Breast epithelium (tissue), 4 donors: ENCODE measurements at regions not wholly inside any gene's neighbourhood (a gene's known extent, or its start where the extent isn't known, plus 50 kb on each side); places are given as distances from the start of the nearest gene placed in this dataset.

Experiments used
- DNase-seq, 2 donors: peaks; one replicate each; pipeline ENCODE4 v3.0.0-alpha.2; 2019; ENCODE audit warnings: low spot score in 2 of 2
- H3K27ac ChIP-seq, 2 donors: fragments of 200-600 bp; sonication (generic) in 1 of 2; one replicate each; pipeline ENCODE4 v1.5.1; 2016 to 2019; ENCODE audit warnings: mild to moderate bottlenecking in 1 of 2
- H3K27me3 ChIP-seq, 2 donors: fragments of 200-600 bp; sonication (generic) in 1 of 2; one replicate each; pipeline versions ENCODE4 v1.5.1 to v1.6.0; 2017 to 2019; ENCODE audit warnings: control low read depth in 1 of 2, mild to moderate bottlenecking in 1 of 2
- H3K36me3 ChIP-seq: fragments of 200-600 bp; one replicate; pipeline ENCODE4 v1.5.1; 2019
- H3K4me1 ChIP-seq, 2 donors: fragments of 200-600 bp; sonication (generic); one replicate each; pipeline ENCODE4 v1.5.1; 2016 to 2019; ENCODE audit warnings: control low read depth in 1 of 2
- H3K4me3 ChIP-seq, 3 donors: fragments of 200-600 bp; sonication (generic); 1 replicate in 2 of 3; 2 replicates in 1 of 3; pipeline ENCODE4 v1.5.1; 2016 to 2019; ENCODE audit warnings: mild to moderate bottlenecking in 3 of 3, moderate library complexity in 2 of 3
- H3K9me3 ChIP-seq, 2 donors: fragments of 200-600 bp; sonication (generic) in 1 of 2; one replicate each; pipeline ENCODE4 v1.5.1; 2016 to 2019; ENCODE audit warnings: control low read depth in 1 of 2
- CTCF ChIP-seq, 3 donors: fragments of 450-650 bp; IDR thresholded peaks; one replicate each; pipeline ENCODE4 v1.5.1; 2016 to 2017; ENCODE audit warnings: antibody characterized with exemption in 3 of 3, mild to moderate bottlenecking in 3 of 3, moderate library complexity in 3 of 3
- POLR2A ChIP-seq: fragments of 450-650 bp; IDR thresholded peaks from one replicate; pipeline ENCODE4 v1.6.1; 2016; ENCODE audit warnings: antibody characterized with exemption, mild to moderate bottlenecking, moderate library complexity
- POLR2AphosphoS5 ChIP-seq, 3 donors: sonication (generic); formaldehyde crosslinking; IDR thresholded peaks; one replicate each; pipeline ENCODE4 v1.6.1; 2017; ENCODE audit warnings: antibody characterized with exemption in 3 of 3
- intact Hi-C: fragments of 100-400 bp; cut with DNase I; formaldehyde crosslinking; loops from one replicate; pipeline ENCODE4 v1.15.1; 2023; ENCODE audit warnings: low total_unique reads

DNA sequence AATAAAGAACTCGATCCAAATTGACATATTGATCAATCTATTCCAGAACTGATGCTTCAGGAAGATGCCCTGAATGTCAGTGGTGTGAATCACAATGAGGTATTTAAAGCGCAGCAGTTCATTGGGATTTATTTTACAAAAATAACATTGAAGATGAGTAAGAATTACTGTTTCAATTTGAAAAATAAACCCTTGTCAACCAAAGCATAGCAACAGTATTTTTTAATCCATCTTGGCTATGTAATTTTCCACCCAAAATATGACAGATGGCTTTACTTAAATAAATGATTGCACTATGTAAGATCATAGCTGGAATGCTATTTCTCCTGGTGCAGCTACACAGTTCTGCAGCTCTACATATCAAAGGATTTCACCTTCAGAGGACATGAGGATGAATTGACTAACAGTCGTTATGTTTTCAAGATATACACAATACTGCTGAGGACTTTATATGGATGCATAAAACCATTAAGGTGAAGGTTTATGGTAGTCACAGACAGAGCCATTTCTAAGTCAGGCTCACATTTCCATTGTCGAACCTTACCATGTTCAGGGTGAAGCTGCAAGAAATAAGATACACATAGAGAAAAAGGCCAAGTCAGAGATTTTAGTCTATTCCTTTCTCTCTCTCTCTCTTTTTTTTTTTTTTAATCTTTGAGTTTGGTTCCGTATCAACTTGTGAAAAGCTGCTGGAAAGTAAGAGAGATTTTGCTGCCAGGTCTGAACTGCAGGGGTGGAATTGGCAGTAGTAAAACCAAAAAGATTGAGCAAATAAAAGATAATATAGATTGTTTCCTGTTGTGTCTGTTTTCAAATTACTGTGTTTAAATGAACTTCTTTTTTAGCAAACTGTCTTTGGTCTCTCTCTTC, 398.0 kb upstream of the CDH20 start:
- intact Hi-C loops = no loop called here
- H3K4me1 ChIP-seq = no peaks in the 10 kb centered on the region
- no peak for TF ChIP-seq POLR2AphosphoS5 (IDR thresholded peaks at IDR 0.05)
- H3K27ac ChIP-seq = no peak overlapping the region
- H3K4me3 ChIP-seq = no peak overlapping the region
- H3K36me3 ChIP-seq = no peaks in the 10 kb centered on the region
- no peak for DNase-seq
- no peaks in the 10 kb centered on the region for H3K27me3 ChIP-seq
- H3K9me3 ChIP-seq = no peaks in the 10 kb centered on the region

DNA sequence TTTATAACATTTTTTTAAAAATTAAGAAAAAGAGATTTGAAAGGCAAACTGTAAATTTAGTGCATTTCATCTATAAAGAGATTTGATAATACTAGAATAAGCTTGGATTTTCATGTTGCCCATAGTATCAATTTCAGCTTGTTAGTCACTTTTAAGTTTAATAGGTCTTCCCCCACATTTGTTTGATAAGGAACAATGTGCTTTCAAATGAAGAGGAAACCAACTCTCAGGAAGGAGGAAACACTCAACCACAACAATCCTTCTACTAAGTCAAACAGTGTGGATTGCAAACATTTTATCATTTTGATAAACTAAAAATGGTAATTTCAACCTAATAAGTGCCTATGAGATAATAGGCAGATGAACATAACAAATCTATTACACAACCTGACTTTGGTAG, 397.1 kb upstream of the CDH20 start:
- H3K27me3 ChIP-seq = no peaks in the 10 kb centered on the region
- DNase-seq = no peak

GRCh38 chr18:60943297-60943696, 389.9 kb upstream of the CDH20 start:
- no peak for DNase-seq
- H3K27ac ChIP-seq = no peak overlapping the region

More for the DNA sequence above, 397.1 kb upstream of the CDH20 start:
- no peaks in the 10 kb centered on the region for H3K36me3 ChIP-seq
- no peaks in the 10 kb centered on the region for H3K4me1 ChIP-seq
- no peak overlapping the region for H3K4me3 ChIP-seq
- intact Hi-C loops = no loop called here
- no peak overlapping the region for H3K27ac ChIP-seq
- H3K9me3 ChIP-seq = no peaks in the 10 kb centered on the region
- TF ChIP-seq POLR2AphosphoS5 (IDR thresholded peaks at IDR 0.05) = no peak
- TF ChIP-seq CTCF (IDR thresholded peaks at IDR 0.05) = no peak
- no peak for TF ChIP-seq POLR2A

DNA sequence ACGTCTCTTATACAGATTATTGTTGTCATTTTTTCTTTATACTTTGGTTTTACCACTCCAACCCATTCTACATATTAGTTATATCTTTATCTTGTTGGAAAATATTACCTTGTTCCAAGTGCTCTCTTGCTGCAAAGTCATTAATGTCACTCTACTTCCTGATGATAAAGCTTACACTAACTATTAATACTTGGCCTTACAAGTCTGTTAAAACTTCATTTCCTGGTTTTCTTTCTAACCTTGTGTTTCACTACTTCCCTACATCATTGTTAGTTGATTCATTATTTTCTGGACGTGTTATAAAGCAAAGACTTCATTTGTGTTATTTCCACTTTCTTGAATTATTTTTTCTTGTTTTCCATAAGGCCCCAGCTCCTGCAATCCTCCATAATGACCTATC, 382.6 kb upstream of the CDH20 start:
- TF ChIP-seq CTCF (IDR thresholded peaks at IDR 0.05) (no peak), POLR2AphosphoS5 (IDR thresholded peaks at IDR 0.05) (no peak), POLR2A (no peak)
- Histone ChIP-seq H3K4me1 (no peaks in the 10 kb centered on the region), H3K9me3 (no peaks in the 10 kb centered on the region), H3K27me3 (no peaks in the 10 kb centered on the region), H3K27ac (no peak overlapping the region), H3K4me3 (no peak overlapping the region), H3K36me3 (no peaks in the 10 kb centered on the region)
- intact Hi-C loops = no loop called here
- no peak for DNase-seq

More at GRCh38 chr18:60943297-60943696, 389.9 kb upstream of the CDH20 start:
- Histone ChIP-seq H3K4me1 (no peaks in the 10 kb centered on the region), H3K4me3 (no peak overlapping the region), H3K9me3 (no peaks in the 10 kb centered on the region), H3K27me3 (no peaks in the 10 kb centered on the region), H3K36me3 (no peaks in the 10 kb centered on the region)
- TF ChIP-seq POLR2A (no peak), POLR2AphosphoS5 (IDR thresholded peaks at IDR 0.05) (no peak), CTCF (IDR thresholded peaks at IDR 0.05) (no peak)
- intact Hi-C loops = loop anchor here (5.0 kb wide), 1 partner anchor 176 kb away; no protein-coding TSS in a partner anchor

GRCh38 chr18:60951091-60951490, 382.1 kb upstream of the CDH20 start:
- no peaks in the 10 kb centered on the region for H3K9me3 ChIP-seq
- intact Hi-C loops = no loop called here
- no peaks in the 10 kb centered on the region for H3K27me3 ChIP-seq
- no peak overlapping the region for H3K27ac ChIP-seq
- H3K4me1 ChIP-seq = no peaks in the 10 kb centered on the region
- no peak overlapping the region for H3K4me3 ChIP-seq
- no peak for DNase-seq
- TF ChIP-seq CTCF (IDR thresholded peaks at IDR 0.05) (no peak), POLR2A (no peak), POLR2AphosphoS5 (IDR thresholded peaks at IDR 0.05) (no peak)
- no peaks in the 10 kb centered on the region for H3K36me3 ChIP-seq
